GM12875 (cell line): ENCODE measurements at regions not wholly inside any gene's neighbourhood (a gene's known extent, or its start where the extent isn't known, plus 50 kb on each side); places are given as distances from the start of the nearest gene placed in this dataset.

Source experiments
- H3K4me3 ChIP-seq: one replicate; pipeline ENCODE4 v1.5.1; 2011; ENCODE audit warnings: low read depth, low read length, control low read depth
- TF ChIP-seq, protein P1 (sequence below): IDR thresholded peaks from 2 replicates; pipeline ENCODE4 v1.5.1; 2011; ENCODE audit warnings: low read depth, mild to moderate bottlenecking, control low read depth, inconsistent platforms, low read length, moderate library complexity, borderline replicate concordance; ENCODE audit not compliant: insufficient read depth

DNA sequence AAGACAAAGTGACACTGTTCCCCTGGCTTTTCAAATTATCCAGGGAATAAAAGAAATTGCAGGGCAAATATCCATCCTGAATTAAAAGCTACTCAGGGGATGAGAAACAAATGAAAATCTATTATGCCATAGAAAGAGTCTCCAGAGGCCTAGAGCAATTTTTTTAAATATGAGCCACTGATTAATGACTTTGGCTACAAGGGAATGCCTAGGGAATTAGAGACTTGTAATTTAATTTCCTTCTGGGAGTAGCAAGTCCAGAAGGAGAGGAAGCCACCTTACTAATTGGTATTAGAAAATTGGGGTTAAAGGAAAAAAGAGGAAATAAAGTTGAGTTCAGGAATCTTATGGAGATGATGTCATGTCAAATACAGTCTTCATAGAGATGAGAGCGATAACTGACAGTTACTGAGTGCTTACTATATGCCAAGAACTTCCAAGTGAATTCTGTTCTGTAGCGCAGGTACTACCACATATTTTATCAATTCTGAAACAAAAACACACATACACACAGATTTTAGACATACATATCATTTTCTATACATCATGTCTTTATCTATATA is 304.4 kb downstream of the DUSP6 start:
- H3K4me3 ChIP-seq = no peak overlapping the region
- TF ChIP-seq, protein P1, sequence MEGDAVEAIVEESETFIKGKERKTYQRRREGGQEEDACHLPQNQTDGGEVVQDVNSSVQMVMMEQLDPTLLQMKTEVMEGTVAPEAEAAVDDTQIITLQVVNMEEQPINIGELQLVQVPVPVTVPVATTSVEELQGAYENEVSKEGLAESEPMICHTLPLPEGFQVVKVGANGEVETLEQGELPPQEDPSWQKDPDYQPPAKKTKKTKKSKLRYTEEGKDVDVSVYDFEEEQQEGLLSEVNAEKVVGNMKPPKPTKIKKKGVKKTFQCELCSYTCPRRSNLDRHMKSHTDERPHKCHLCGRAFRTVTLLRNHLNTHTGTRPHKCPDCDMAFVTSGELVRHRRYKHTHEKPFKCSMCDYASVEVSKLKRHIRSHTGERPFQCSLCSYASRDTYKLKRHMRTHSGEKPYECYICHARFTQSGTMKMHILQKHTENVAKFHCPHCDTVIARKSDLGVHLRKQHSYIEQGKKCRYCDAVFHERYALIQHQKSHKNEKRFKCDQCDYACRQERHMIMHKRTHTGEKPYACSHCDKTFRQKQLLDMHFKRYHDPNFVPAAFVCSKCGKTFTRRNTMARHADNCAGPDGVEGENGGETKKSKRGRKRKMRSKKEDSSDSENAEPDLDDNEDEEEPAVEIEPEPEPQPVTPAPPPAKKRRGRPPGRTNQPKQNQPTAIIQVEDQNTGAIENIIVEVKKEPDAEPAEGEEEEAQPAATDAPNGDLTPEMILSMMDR = no peak

DNA sequence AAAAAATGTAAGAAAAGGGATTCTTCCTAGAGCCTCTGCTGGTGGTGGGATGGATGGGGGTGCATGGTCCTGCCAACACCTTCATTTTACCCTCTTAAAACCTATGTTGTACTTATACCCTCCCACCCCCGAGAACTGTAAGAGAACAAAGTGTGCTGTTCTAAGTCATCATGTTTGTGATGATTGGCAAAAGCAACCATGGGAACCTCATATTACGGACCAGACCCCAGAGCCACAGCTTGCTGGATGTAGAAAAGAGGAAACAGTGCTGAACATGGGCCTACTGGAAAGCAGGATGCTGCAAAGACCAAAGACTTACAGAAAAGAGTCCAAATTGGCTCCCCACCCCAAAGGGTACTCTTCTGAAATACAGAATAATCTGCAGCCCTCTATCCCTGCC is 311.2 kb downstream of the DUSP6 start:
- TF ChIP-seq, protein P1 = no peak
- no peak overlapping the region for H3K4me3 ChIP-seq

DNA sequence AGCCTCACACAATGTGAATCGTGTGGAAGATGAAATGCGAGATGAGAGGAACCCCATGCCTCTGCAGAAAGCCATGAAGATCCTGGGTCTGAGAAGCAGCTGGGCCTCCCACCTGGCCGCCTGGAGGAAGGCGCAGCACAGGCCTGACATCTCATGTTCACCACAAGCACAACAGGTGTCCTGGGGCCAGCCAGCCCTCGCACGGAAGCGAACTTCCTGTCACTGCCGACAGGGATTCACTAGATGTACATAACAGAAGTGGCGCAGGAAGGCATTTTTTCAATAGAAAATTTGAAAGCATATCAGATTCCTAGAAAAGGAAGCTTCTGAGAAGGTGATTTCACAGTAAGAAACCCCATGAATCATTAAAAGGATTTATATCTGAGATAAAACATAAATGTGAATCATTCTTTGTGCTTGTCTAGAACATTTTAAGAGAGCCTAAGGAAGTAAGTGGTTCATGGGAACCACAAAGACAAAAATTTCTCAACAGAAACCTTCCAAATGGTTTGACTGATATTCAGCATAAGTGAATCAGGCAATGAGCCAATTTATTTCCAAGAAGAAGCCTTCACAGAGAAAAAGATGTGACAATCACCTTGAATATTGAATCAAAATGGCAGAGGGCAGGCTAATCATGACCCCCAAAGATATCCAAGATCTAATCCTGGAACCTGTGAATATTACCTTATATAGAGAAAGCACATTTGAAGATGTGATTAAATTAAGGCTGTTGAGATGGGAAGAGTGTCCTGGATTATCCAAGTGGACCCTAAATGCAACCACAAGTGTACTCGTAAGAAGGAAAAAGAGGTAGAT is 311.9 kb downstream of the DUSP6 start:
- TF ChIP-seq, protein P1 = no peak
- no peak overlapping the region for H3K4me3 ChIP-seq

GRCh38 chr12:89038831-89039512 is 313.3 kb downstream of the DUSP6 start:
- TF ChIP-seq, protein P1 = no peak

GRCh38 chr12:89033062-89033461 is 319.2 kb downstream of the DUSP6 start:
- TF ChIP-seq, protein P1 = no peak
- no peak overlapping the region for H3K4me3 ChIP-seq

More at GRCh38 chr12:89038831-89039512, 313.3 kb downstream of the DUSP6 start:
- no peak overlapping the region for H3K4me3 ChIP-seq

GRCh38 chr12:89029961-89030360 is 322.3 kb downstream of the DUSP6 start:
- H3K4me3 ChIP-seq = no peak overlapping the region
- TF ChIP-seq, protein P1 = no peak
